Caco-2 (cell line): ENCODE measurements at regions not wholly inside any gene's neighbourhood (a gene's known extent, or its start where the extent isn't known, plus 50 kb on each side); places are given as distances from the start of the nearest gene placed in this dataset.

ENCODE experiments used
- BruUV-seq: library from RNA; stranded (reverse); fragments of 400-500 nt; replicated peaks from 2 replicates; lab custom pipeline; 2021; lab: Mats Ljungman, UMichigan
- CTCF ChIA-PET: fragments of 300-600 bp; sonication (Branson Sonifier 250); formaldehyde crosslinking; loops from one replicate; lab custom pipeline; 2022; ENCODE audit warnings: antibody characterized with exemption; lab: Charles Lee
- POLR2A ChIA-PET: fragments of 300-600 bp; sonication (Branson Sonifier 250); formaldehyde crosslinking; loops from one replicate; lab custom pipeline; 2022; ENCODE audit warnings: antibody characterized with exemption; lab: Charles Lee
- DNase-seq, 2 experiments: peaks; one replicate each; pipeline versions ENCODE4 v3.0.0 to v3.0.0-alpha.2; 2020 to 2022
- H3K27me3 ChIP-seq: replicated peaks from 2 replicates; pipeline ENCODE4 v1.6.0; 2011; ENCODE audit warnings: low read length; ENCODE audit not compliant: control insufficient read depth, insufficient read depth
- H3K36me3 ChIP-seq: 2 replicates; pipeline ENCODE4 v1.5.1; 2011; ENCODE audit warnings: low read length; ENCODE audit not compliant: control insufficient read depth, insufficient read depth
- H3K4me1 ChIP-seq: fragments of 250-450 bp; sonication (Bioruptor Pico); 2 replicates; pipeline ENCODE4 v1.5.1; 2020; ENCODE audit warnings: mild to moderate bottlenecking
- H3K4me3 ChIP-seq: 2 replicates; pipeline ENCODE4 v1.5.1; 2011; ENCODE audit warnings: low read depth, mild to moderate bottlenecking, control low read depth, low read length
- H3K9me3 ChIP-seq: fragments of 250-450 bp; sonication (Bioruptor Pico); 2 replicates; pipeline ENCODE4 v1.5.1; 2020; ENCODE audit warnings: mild to moderate bottlenecking, moderate library complexity
- H3K27ac Mint-ChIP-seq: one replicate; pipeline ENCODE4 v1.8.0; 2022; ENCODE audit warnings: mixed read lengths; ENCODE audit not compliant: unreplicated experiment
- H3K27me3 Mint-ChIP-seq: one replicate; pipeline ENCODE4 v1.8.0; 2022; ENCODE audit warnings: mixed read lengths; ENCODE audit not compliant: insufficient read depth, unreplicated experiment
- H3K36me3 Mint-ChIP-seq: one replicate; pipeline ENCODE4 v1.8.0; 2022; ENCODE audit warnings: mild to moderate bottlenecking, mixed read lengths; ENCODE audit not compliant: insufficient read depth, unreplicated experiment
- H3K4me1 Mint-ChIP-seq: one replicate; pipeline ENCODE4 v1.8.0; 2022; ENCODE audit warnings: low read depth, mixed read lengths; ENCODE audit not compliant: unreplicated experiment
- H3K4me3 Mint-ChIP-seq: one replicate; pipeline ENCODE4 v1.8.0; 2022; ENCODE audit warnings: mild to moderate bottlenecking, moderate library complexity, mixed read lengths; ENCODE audit not compliant: unreplicated experiment
- H3K9me3 Mint-ChIP-seq: one replicate; pipeline ENCODE4 v1.8.0; 2022; ENCODE audit warnings: mixed read lengths; ENCODE audit not compliant: unreplicated experiment
- intact Hi-C: fragments of 100-400 bp; cut with micrococcal nuclease; formaldehyde crosslinking; loops from one replicate; pipeline ENCODE4 v1.10.0; 2022; ENCODE audit not compliant: unreplicated experiment
- TF ChIP-seq, protein P1 (sequence below), 2 experiments: fragments of 200-600 bp in 1 of 2; IDR thresholded peaks; 1 replicate in 1 of 2; 2 replicates in 1 of 2; pipeline versions ENCODE4 v1.5.1 to v1.8.0; 2011 to 2022; ENCODE audit warnings: antibody characterized with exemption in 1 of 2, control low read depth in 1 of 2, inconsistent platforms in 1 of 2, low read depth in 1 of 2, low read length in 1 of 2, mild to moderate bottlenecking in 1 of 2, moderate library complexity in 1 of 2; ENCODE audit not compliant: insufficient read depth in 1 of 2, severe bottlenecking in 1 of 2, unreplicated experiment in 1 of 2

DNA sequence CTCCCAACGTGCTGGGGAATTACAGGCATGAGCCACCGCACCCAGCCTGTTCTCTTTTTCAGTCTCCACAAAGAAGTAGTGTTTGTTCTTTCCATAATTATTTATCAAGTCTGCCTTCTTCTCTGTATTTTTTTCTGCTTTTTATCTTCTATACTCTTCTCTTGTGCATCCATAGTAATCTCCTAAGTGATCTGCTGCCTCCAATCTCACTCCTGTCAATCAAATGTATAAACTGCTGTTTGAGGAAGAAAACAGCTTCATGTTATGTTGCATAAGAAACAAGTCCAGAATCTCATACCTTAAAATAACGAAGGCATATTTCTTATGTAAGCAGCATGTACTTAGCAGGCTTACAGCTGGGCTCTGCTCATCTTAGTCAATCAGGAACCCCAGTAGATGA lies 801.6 kb upstream of the NR2F2 start:
- H3K9me3 Mint-ChIP-seq, result peaks cover 11% of the 10 kb centered on the region
- H3K4me1 Mint-ChIP-seq, result no peaks in the 10 kb centered on the region
- Histone ChIP-seq H3K9me3 (no peaks in the 10 kb centered on the region), H3K4me3 (no peak overlapping the region), H3K36me3 (no peaks in the 10 kb centered on the region), H3K27me3 (no peaks in the 10 kb centered on the region), H3K4me1 (no peaks in the 10 kb centered on the region)
- intact Hi-C loops, result no loop called here
- ChIA-PET POLR2A (no interaction called here), CTCF (no interaction called here)
- no TSS peak for BruUV-seq
- H3K4me3 Mint-ChIP-seq, result no peak overlapping the region
- H3K27ac Mint-ChIP-seq, result no peak overlapping the region
- DNase-seq, result no peak
- H3K36me3 Mint-ChIP-seq, result no peaks in the 10 kb centered on the region
- H3K27me3 Mint-ChIP-seq, result no peaks in the 10 kb centered on the region
- TF ChIP-seq, protein P1, sequence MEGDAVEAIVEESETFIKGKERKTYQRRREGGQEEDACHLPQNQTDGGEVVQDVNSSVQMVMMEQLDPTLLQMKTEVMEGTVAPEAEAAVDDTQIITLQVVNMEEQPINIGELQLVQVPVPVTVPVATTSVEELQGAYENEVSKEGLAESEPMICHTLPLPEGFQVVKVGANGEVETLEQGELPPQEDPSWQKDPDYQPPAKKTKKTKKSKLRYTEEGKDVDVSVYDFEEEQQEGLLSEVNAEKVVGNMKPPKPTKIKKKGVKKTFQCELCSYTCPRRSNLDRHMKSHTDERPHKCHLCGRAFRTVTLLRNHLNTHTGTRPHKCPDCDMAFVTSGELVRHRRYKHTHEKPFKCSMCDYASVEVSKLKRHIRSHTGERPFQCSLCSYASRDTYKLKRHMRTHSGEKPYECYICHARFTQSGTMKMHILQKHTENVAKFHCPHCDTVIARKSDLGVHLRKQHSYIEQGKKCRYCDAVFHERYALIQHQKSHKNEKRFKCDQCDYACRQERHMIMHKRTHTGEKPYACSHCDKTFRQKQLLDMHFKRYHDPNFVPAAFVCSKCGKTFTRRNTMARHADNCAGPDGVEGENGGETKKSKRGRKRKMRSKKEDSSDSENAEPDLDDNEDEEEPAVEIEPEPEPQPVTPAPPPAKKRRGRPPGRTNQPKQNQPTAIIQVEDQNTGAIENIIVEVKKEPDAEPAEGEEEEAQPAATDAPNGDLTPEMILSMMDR (IDR thresholded peaks at IDR 0.05; ENCODE audit: insufficient read depth in 1 of 2, low read depth in 1 of 2, low read length in 1 of 2, severe bottlenecking in 1 of 2, unreplicated experiment in 1 of 2), result no peak

DNA sequence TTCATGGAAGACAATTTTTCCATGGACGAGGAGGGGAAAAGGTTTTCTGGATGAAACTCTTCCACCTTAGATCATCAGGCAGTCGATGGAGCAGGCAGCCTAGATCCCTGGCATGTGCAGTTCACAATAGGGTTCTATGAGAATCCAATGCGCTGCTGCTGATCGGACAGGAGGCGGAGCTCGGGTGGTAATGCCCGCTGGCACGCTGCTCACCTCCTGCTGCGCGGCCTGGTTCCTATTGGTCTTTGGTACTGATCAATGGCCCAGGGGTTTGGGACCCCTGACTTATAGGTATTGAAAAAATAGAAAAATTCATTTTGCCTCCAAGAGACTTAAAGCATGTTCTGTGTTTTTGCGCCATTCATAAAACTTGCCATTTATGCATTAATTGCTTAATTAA lies 793.9 kb upstream of the NR2F2 start:
- no TSS peak for BruUV-seq
- H3K27me3 Mint-ChIP-seq, result peaks cover 3% of the 10 kb centered on the region
- intact Hi-C loops, result no loop called here
- Histone ChIP-seq H3K27me3 (no peaks in the 10 kb centered on the region), H3K4me3 (no peak overlapping the region), H3K36me3 (no peaks in the 10 kb centered on the region), H3K9me3 (no peaks in the 10 kb centered on the region), H3K4me1 (no peaks in the 10 kb centered on the region)
- no peak overlapping the region for H3K4me3 Mint-ChIP-seq
- TF ChIP-seq, protein P1 (IDR thresholded peaks at IDR 0.05; ENCODE audit: insufficient read depth in 1 of 2, low read depth in 1 of 2, low read length in 1 of 2, severe bottlenecking in 1 of 2, unreplicated experiment in 1 of 2), result no peak
- ChIA-PET CTCF (no interaction called here), POLR2A (no interaction called here)
- H3K4me1 Mint-ChIP-seq, result no peaks in the 10 kb centered on the region
- no peaks in the 10 kb centered on the region for H3K36me3 Mint-ChIP-seq
- no peaks in the 10 kb centered on the region for H3K9me3 Mint-ChIP-seq
- no peak overlapping the region for H3K27ac Mint-ChIP-seq
- no peak for DNase-seq

DNA sequence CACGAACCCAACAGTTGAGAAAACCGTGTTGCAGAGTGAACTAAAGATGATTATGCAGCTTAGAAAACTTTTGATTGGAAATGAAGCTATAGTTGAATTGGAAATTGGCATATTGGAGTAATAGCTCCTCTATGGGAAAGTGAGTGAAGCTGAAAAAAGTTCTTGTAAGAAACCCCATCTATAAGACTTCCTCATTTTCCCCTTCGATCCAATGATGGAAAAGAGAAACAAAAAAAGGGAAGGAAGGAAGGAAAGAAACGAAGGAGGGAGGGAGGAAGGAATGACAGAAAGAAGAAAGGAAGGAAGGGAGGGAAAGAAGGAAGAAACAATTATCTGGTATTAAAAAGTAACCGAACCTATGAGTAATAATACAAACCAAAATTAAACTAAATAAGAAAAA lies 791.8 kb upstream of the NR2F2 start:
- Mint-ChIP-seq H3K9me3 (no peaks in the 10 kb centered on the region), H3K27ac (no peak overlapping the region), H3K27me3 (peaks cover 3% of the 10 kb centered on the region), H3K4me3 (no peak overlapping the region), H3K4me1 (no peaks in the 10 kb centered on the region), H3K36me3 (no peaks in the 10 kb centered on the region)
- ChIA-PET POLR2A (no interaction called here), CTCF (no interaction called here)
- H3K9me3 ChIP-seq, result no peaks in the 10 kb centered on the region
- no peaks in the 10 kb centered on the region for H3K4me1 ChIP-seq
- H3K4me3 ChIP-seq, result no peak overlapping the region
- BruUV-seq, result no TSS peak
- TF ChIP-seq, protein P1 (IDR thresholded peaks at IDR 0.05; ENCODE audit: insufficient read depth in 1 of 2, low read depth in 1 of 2, low read length in 1 of 2, severe bottlenecking in 1 of 2, unreplicated experiment in 1 of 2), result no peak
- DNase-seq, result no peak
- H3K27me3 ChIP-seq, result no peaks in the 10 kb centered on the region
- intact Hi-C loops, result no loop called here
- H3K36me3 ChIP-seq, result no peaks in the 10 kb centered on the region
